IMR-90 (cell line): ENCODE measurements at regions not wholly inside any gene's neighbourhood (a gene's known extent, or its start where the extent isn't known, plus 50 kb on each side); places are given as distances from the start of the nearest gene placed in this dataset.

Source experiments
- ATAC-seq: fragments of 200-7000 bp; cut with Tn5 transposase; 2 replicates; pipeline ENCODE4 v1.9.1; 2020; ENCODE audit warnings: low read depth, mild to moderate bottlenecking, moderate library complexity
- BruUV-seq: library from RNA; stranded (reverse); fragments of 400-500 nt; replicated peaks from 2 replicates; lab custom pipeline; 2021; lab: Mats Ljungman, UMichigan
- CTCF ChIA-PET: fragments of 300-600 bp; formaldehyde crosslinking; extraction: SDS; loops from one replicate; lab custom pipeline; 2021; ENCODE audit warnings: antibody characterized with exemption; lab: Yijun Ruan, JAX
- POLR2A ChIA-PET: fragments of 300-600 bp; sonication (Branson Sonifier 250); formaldehyde crosslinking; loops from one replicate; lab custom pipeline; 2022; ENCODE audit warnings: antibody characterized with exemption; ENCODE audit not compliant: unreplicated experiment; lab: Charles Lee
- DNase-seq: peaks from one replicate; pipeline ENCODE4 v3.0.0; 2013
- H2AFZ ChIP-seq: replicated peaks from 2 replicates; pipeline ENCODE3; 2013; ENCODE audit warnings: low read length, mild to moderate bottlenecking; ENCODE audit not compliant: poor library complexity
- H2AK5ac ChIP-seq: 2 replicates; pipeline ENCODE4 v1.6.1; 2013; ENCODE audit warnings: low read depth, low read length, inconsistent platforms
- H2AK9ac ChIP-seq: replicated peaks from 2 replicates; pipeline ENCODE3; 2013; ENCODE audit warnings: mild to moderate bottlenecking, low read depth, low read length, moderate library complexity; ENCODE audit not compliant: poor library complexity
- H2BK120ac ChIP-seq: 2 replicates; pipeline ENCODE4 v1.6.1; 2013; ENCODE audit warnings: low read depth, low read length, inconsistent platforms
- H2BK15ac ChIP-seq: 3 replicates; pipeline ENCODE4 v1.6.1; 2013; ENCODE audit warnings: low read depth, low read length, inconsistent platforms
- H2BK20ac ChIP-seq: 2 replicates; pipeline ENCODE4 v1.6.1; 2013; ENCODE audit warnings: low read depth, mild to moderate bottlenecking, inconsistent platforms, low read length, moderate library complexity
- H2BK5ac ChIP-seq: 2 replicates; pipeline ENCODE4 v1.6.1; 2013; ENCODE audit warnings: mild to moderate bottlenecking, low read depth, low read length, inconsistent platforms; ENCODE audit not compliant: poor library complexity, severe bottlenecking
- H3K14ac ChIP-seq: replicated peaks from 2 replicates; pipeline ENCODE4 v1.6.1; 2013; ENCODE audit warnings: low read depth, low read length, inconsistent platforms
- H3K18ac ChIP-seq: 2 replicates; pipeline ENCODE4 v1.6.1; 2013; ENCODE audit warnings: low read depth, low read length, control low read depth
- H3K23ac ChIP-seq: 2 replicates; pipeline ENCODE4 v1.6.1; 2013; ENCODE audit warnings: low read depth, low read length, inconsistent platforms
- H3K27ac ChIP-seq: 2 replicates; pipeline ENCODE4 v1.5.1; 2013; ENCODE audit warnings: mild to moderate bottlenecking, control low read depth, low read length; ENCODE audit not compliant: insufficient read depth
- H3K27me3 ChIP-seq: 2 replicates; pipeline ENCODE4 v1.6.1; 2013; ENCODE audit warnings: low read length; ENCODE audit not compliant: control insufficient read depth, insufficient read depth
- H3K36me3 ChIP-seq: 2 replicates; pipeline ENCODE4 v1.6.1; 2013; ENCODE audit warnings: low read length, mixed read lengths; ENCODE audit not compliant: control insufficient read depth, insufficient read depth
- H3K4ac ChIP-seq: 2 replicates; pipeline ENCODE4 v1.6.1; 2013; ENCODE audit warnings: low read depth, low read length, inconsistent platforms
- H3K4me1 ChIP-seq: 2 replicates; pipeline ENCODE4 v1.6.1; 2013; ENCODE audit warnings: low read length, mixed read lengths; ENCODE audit not compliant: control insufficient read depth, insufficient read depth
- H3K4me2 ChIP-seq: 2 replicates; pipeline ENCODE4 v1.6.1; 2013; ENCODE audit warnings: low read depth, mild to moderate bottlenecking, control low read depth, low read length, moderate library complexity
- H3K4me3 ChIP-seq: 2 replicates; pipeline ENCODE4 v1.5.1; 2013; ENCODE audit warnings: low read depth, mild to moderate bottlenecking, control low read depth, low read length, moderate library complexity; ENCODE audit not compliant: insufficient read depth
- H3K56ac ChIP-seq: 2 replicates; pipeline ENCODE4 v1.6.1; 2013; ENCODE audit warnings: low read length, inconsistent platforms; ENCODE audit not compliant: insufficient read depth; ENCODE audit errors: extremely low read depth
- H3K79me1 ChIP-seq, 2 experiments: 2 replicates each; pipeline ENCODE4 v1.6.1; 2013; ENCODE audit warnings: low read length in 2 of 2, inconsistent platforms in 1 of 2, low read depth in 1 of 2
- H3K9ac ChIP-seq: 2 replicates; pipeline ENCODE4 v1.6.1; 2013; ENCODE audit warnings: low read depth, low read length, control low read depth
- H3K9me1 ChIP-seq: 2 replicates; pipeline ENCODE4 v1.6.1; 2013; ENCODE audit warnings: low read length, inconsistent platforms; ENCODE audit not compliant: insufficient read depth
- H3K9me3 ChIP-seq: 2 replicates; pipeline ENCODE4 v1.6.1; 2013; ENCODE audit warnings: low read length; ENCODE audit not compliant: control insufficient read depth, insufficient read depth
- H4K20me1 ChIP-seq: 2 replicates; pipeline ENCODE4 v1.6.1; 2013; ENCODE audit warnings: low read length, inconsistent platforms; ENCODE audit not compliant: insufficient read depth
- H4K5ac ChIP-seq: 2 replicates; pipeline ENCODE4 v1.6.1; 2013; ENCODE audit warnings: mild to moderate bottlenecking, low read depth, low read length, control low read depth
- H4K8ac ChIP-seq, 2 experiments: 2 replicates each; pipeline ENCODE4 v1.6.1; 2013; ENCODE audit warnings: low read depth in 2 of 2, low read length in 2 of 2, control low read depth in 1 of 2, inconsistent platforms in 1 of 2
- H4K91ac ChIP-seq: 2 replicates; pipeline ENCODE4 v1.6.1; 2013; ENCODE audit warnings: low read depth, low read length, inconsistent platforms; ENCODE audit not compliant: insufficient read depth
- BHLHE40 ChIP-seq: fragments of 150-350 bp; IDR thresholded peaks from 2 replicates; pipeline ENCODE4 v1.6.1; 2016; ENCODE audit warnings: mild to moderate bottlenecking, low read depth, low read length
- CEBPB ChIP-seq: IDR thresholded peaks from 2 replicates; pipeline ENCODE4 v1.6.1; 2012; ENCODE audit warnings: low read depth, low read length, improper control_type of control experiment
- CHD1 ChIP-seq: IDR thresholded peaks from 2 replicates; pipeline ENCODE4 v1.6.1; 2012; ENCODE audit warnings: low read depth, low read length, improper control_type of control experiment
- MAFK ChIP-seq: IDR thresholded peaks from 2 replicates; pipeline ENCODE4 v1.6.1; 2012; ENCODE audit warnings: low read depth, low read length, improper control_type of control experiment
- MAZ ChIP-seq: IDR thresholded peaks from 2 replicates; pipeline ENCODE4 v1.6.1; 2012; ENCODE audit warnings: low read depth, mild to moderate bottlenecking, low read length, improper control_type of control experiment, moderate library complexity, borderline replicate concordance
- MXI1 ChIP-seq: IDR thresholded peaks from 2 replicates; pipeline ENCODE4 v1.6.1; 2012; ENCODE audit warnings: low read depth, mild to moderate bottlenecking, low read length, moderate library complexity, borderline replicate concordance
- POLR2A ChIP-seq: IDR thresholded peaks from 2 replicates; pipeline ENCODE4 v1.6.1; 2012; ENCODE audit warnings: mild to moderate bottlenecking, low read depth, low read length
- RAD21 ChIP-seq: IDR thresholded peaks from 2 replicates; pipeline ENCODE4 v1.6.1; 2012; ENCODE audit warnings: low read length, improper control_type of control experiment
- RCOR1 ChIP-seq: IDR thresholded peaks from 2 replicates; pipeline ENCODE4 v1.6.1; 2012; ENCODE audit warnings: mild to moderate bottlenecking, low read length, improper control_type of control experiment; ENCODE audit not compliant: insufficient replicate concordance
- RFX5 ChIP-seq: IDR thresholded peaks from 2 replicates; pipeline ENCODE4 v1.8.0; 2012; ENCODE audit warnings: low read depth, mild to moderate bottlenecking, low read length, moderate library complexity
- SMC3 ChIP-seq: fragments of 150-350 bp; IDR thresholded peaks from 2 replicates; pipeline ENCODE4 v1.6.1; 2016; ENCODE audit warnings: low read depth, mild to moderate bottlenecking, antibody characterized with exemption, low read length, moderate library complexity
- USF2 ChIP-seq: fragments of 150-350 bp; IDR thresholded peaks from 2 replicates; pipeline ENCODE4 v1.6.1; 2017; ENCODE audit warnings: mild to moderate bottlenecking, antibody characterized with exemption, low read length, low read depth
- WGBS, 2 experiments: methylation state at CpG; one replicate each; pipeline versions ENCODE4 v1.1.5 to v1.1.7; 2013; ENCODE audit warnings: missing lambda C conversion rate in 2 of 2; ENCODE audit not compliant: insufficient read length in 1 of 2; ENCODE audit errors: extremely low coverage in 2 of 2; 5-methylcytosine and 5-hydroxymethylcytosine counted together
- dilution Hi-C: fragments of 300-500 bp; cut with HindIII; formaldehyde crosslinking; loops from one replicate; pipeline ENCODE4 v1.14.3; 2018; ENCODE audit warnings: low sequenced_read_pairs; ENCODE audit not compliant: unreplicated experiment
- in situ Hi-C: fragments of 300-500 bp; cut with MboI; formaldehyde crosslinking; loops from 3 replicates; pipeline ENCODE4 v1.14.3; 2019; ENCODE audit warnings: low sequenced_read_pairs, inconsistent platforms, mixed read lengths
- intact Hi-C: fragments of 100-400 bp; cut with micrococcal nuclease; formaldehyde crosslinking; loops from 2 replicates; pipeline ENCODE4 v1.10.0; 2022

DNA sequence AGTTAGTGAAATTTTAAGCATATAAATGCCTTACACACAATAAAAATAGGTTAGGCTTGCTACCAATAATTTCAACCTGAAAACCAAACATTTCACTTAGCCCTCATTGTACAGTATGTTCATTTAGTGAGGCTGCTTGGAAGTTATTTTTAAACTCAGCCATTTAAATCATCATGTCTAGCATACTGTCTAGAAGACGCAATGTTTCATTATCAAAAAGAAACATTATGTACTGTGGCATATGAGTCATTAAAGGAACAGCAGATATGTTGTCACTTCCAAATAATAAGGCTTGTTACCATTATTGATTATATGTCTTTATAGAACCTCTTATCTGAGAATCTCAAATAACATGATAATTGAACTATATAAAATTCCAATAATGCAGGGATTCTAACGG, 304.7 kb downstream of the RMST start:
- Histone ChIP-seq H4K20me1 (no peaks in the 10 kb centered on the region), H3K18ac (no peak overlapping the region), H3K4me1 (no peaks in the 10 kb centered on the region), H3K4ac (no peak overlapping the region), H4K5ac (no peak overlapping the region), H2AK9ac (no peak overlapping the region), H2AK5ac (no peak overlapping the region), H3K9me1 (no peaks in the 10 kb centered on the region), H3K14ac (no peak overlapping the region), H2AFZ (no peak overlapping the region), H2BK20ac (no peak overlapping the region), H3K9me3 (peaks cover 11% of the 10 kb centered on the region), H3K9ac (no peak overlapping the region), H2BK5ac (no peak overlapping the region), H2BK120ac (no peak overlapping the region), H3K27me3 (no peaks in the 10 kb centered on the region), H3K23ac (no peak overlapping the region), H4K91ac (no peak overlapping the region), H3K56ac (no peak overlapping the region), H3K79me1 (no peaks in the 10 kb centered on the region), H4K8ac (no peak overlapping the region), H3K4me3 (no peak overlapping the region), H3K27ac (no peak overlapping the region), H3K4me2 (no peak overlapping the region), H3K36me3 (no peaks in the 10 kb centered on the region), H2BK15ac (no peak overlapping the region)
- CTCF ChIA-PET: no interaction called here
- TF ChIP-seq USF2 (no peak), CHD1 (no peak), BHLHE40 (no peak), MAZ (no peak), MAFK (no peak), POLR2A (no peak), MXI1 (no peak), RFX5 (no peak), RCOR1 (no peak), RAD21 (no peak), SMC3 (no peak), CEBPB (no peak)
- no peak for DNase-seq
- in situ Hi-C loops: no loop called here
- no CpG with 5 or more reads among the region's 2 CpGs for WGBS, 2 experiments
- no TSS peak for BruUV-seq
- POLR2A ChIA-PET: no interaction called here
- intact Hi-C loops: no loop called here
- dilution Hi-C loops: no loop called here
- ATAC-seq: no peak
